Hypothalamus (tissue), 51 donors: ENCODE measurements at regions not wholly inside any gene's neighbourhood (a gene's known extent, or its start where the extent isn't known, plus 50 kb on each side); places are given as distances from the start of the nearest gene placed in this dataset.
A peak's percentile ranks its signal among the peaks of the same experiment; 100 is the strongest.
"Not testable (repeated sequence)": the region's sequence is repeated elsewhere in the genome, so short reads cannot be mapped to it uniquely, and the experiment has no call there.

ENCODE experiments used
- DNase-seq, 51 donors: peaks; one replicate each; lab custom pipeline; 2025; lab: John Stamatoyannopoulos, UW

- no peak for DNase-seq
Measured at GRCh38 chrX:35382966-35383365, 415.2 kb upstream of the MAGEB16 start.

DNA sequence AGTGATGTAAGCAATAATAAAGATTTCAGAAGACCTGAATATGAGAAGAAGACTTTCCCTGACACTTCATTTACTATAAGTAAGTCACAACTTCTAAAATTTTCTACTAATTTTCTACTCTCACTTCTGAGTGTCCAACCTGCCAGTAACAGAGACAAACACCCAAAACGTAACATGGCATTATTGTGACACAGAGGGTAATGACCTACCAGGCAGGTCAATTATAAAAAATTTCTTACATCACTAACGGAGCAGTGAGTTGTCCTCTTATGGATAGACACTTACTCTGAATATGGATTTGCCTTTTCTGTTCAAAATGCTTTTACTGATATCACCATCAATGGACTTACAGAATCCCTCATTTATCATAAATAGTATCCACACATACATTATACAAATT is 405.9 kb upstream of the MAGEB16 start:
- DNase-seq = no peak

- DNase-seq = no peak
Measured at GRCh38 chrX:35406386-35406785, 391.8 kb upstream of the MAGEB16 start.

- no peak for DNase-seq
Measured at GRCh38 chrX:35416782-35417181, 381.4 kb upstream of the MAGEB16 start.

GRCh38 chrX:35432056-35432455 is 366.1 kb upstream of the MAGEB16 start:
- no peak for DNase-seq

GRCh38 chrX:35439034-35439660 is 359.0 kb upstream of the MAGEB16 start:
- DNase-seq = no peak

DNA sequence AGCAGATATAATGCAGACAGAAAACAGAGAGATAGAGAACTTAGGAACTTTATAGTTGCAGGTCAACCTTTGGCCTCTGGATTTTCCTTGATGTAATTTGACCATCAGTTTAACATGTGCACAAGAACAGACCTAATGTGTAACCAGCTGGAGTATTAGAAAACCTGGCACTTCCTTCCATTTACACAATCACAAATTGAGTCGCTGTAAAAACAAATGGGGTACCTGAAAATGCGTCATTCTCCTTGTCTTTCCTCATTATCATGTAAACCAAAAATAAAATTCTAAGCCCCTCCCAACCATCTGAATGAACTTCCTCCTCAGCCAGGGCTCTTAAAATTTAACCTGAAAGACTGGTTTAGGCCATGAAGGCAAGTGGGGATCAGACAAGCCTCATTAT is 358.4 kb upstream of the MAGEB16 start:
- no peak for DNase-seq

DNA sequence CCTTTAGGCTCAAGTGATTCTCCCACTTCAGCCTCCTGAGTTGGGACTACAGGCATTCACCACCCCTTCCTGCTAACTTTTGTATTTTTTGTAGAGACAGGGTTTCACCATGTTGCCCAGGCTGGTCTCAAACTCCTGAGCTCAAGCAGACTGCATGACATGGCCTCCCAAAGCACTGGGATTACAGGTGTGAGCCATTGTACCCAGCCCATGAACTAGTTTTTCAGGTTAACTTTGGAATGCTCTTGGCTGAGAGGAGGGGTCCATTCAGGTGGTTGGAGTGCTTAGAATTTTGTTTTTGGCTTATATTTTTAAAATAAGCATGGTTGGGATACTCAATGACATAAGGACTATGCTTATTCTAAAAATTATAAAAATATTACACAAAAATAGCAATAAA is 355.7 kb upstream of the MAGEB16 start:
- no peak for DNase-seq

- peak in 5 of 51 donors; percentile 0 for DNase-seq
Measured at GRCh38 chrX:35443091-35443582, 355.0 kb upstream of the MAGEB16 start.

DNA sequence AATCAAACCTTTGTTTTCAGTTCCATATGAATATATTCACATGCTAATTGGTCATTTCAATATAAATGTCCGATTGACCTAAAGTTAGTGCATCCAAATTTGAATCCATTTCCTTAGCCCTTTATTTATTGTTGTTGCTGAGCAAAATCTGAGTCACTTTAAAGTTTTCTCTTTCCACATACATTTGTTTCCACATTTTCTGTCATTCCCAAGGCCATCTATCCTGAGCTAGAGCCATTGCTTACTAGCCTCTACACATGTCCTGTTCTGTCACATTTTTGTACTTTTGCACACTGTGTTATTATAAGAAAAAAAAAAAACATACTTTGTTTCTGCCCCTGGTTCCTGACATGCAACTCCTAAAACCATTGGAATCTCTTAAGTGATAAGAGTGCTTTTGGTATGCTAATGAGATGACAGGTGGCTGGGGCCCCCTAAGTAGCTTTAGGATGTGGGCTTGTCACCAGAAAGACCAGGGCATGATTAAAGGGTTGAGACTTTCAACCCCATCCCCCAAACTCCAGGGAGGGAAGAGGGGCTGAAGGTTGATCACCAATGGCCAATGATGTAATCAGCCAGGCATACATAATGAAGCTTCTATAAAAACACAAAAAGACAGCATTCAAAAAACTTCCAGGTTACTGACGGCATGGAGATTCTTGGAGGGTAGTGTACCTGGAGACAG is 353.3 kb upstream of the MAGEB16 start:
- DNase-seq = no peak

- DNase-seq = no peak
Measured at GRCh38 chrX:35445912-35446311, 352.2 kb upstream of the MAGEB16 start.

DNA sequence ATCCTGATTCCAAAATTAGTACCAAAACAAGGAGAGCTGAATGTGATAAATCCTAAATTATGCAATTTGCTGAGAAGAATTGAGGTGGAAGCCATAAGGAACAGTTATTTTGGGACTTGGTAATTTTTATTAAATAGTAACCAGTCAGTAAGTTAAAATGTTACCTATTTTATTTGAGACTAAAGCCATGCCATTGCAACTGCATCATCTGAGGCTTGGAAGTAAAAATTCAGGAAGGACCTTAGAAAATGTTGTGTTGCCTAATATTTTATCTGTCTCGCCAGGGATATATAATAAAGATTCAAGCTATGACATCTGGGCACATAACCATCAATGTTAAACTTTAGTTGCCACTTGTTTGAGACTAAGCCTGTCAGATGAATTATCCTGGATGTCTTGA is 341.3 kb upstream of the MAGEB16 start:
- no peak for DNase-seq

DNA sequence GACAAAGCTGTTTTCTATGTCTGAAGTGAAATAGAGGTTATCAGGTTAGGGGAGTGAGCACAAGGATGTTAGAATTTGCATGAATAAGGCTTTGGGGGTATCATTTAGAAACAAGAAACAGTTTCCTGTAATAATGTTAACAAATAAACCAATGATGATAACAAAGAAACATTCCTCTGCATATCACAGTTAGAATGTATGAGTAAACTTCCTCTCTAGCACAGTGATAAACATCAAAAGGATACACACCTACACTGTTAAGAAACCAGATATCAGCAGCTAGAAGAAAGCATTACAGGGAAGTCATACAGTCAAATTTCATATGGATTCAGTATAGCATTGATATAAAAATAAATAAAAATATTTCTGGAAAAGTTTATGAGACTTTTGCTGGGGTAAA is 340.0 kb upstream of the MAGEB16 start:
- DNase-seq = no peak

- no peak for DNase-seq
Measured at GRCh38 chrX:35461164-35461563, 337.0 kb upstream of the MAGEB16 start.

DNA sequence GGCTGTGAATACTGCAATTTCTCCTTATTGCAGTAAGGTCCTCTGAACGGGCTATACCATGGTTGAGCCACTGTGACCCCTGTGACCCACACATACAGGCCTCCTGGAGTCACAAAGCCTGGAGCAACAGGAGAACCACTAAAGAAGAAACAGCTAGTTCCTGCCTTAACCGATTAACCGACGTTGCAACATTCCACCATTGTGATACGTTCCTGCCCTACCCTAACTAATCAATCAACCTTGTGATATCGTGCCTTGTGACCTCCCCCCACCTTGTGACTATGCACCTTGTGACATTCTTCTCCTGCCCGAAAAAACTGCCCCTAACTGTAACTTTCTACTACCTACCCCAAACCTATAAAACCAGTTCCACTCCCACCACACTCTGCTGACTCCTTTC is 301.5 kb upstream of the MAGEB16 start:
- not testable (repeated sequence) for DNase-seq

DNA sequence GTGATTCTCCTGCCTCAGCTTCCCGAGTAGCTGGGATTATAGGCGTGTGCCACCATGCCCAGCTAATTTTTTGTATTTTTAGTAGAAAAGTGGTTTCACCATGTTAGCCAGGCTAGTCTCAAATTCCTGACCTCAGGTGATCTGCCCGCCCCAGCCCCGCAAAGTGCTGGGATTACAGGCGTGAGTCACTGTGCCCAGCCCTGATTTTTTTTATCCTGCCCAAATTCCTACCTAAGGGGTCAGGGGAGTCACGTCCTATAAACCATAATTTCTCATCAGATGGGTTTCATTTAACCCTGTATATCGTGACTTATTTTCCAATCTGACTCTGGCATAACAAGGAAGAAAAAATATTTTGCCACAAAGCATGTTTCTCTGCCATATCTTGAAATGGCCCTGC is 300.7 kb upstream of the MAGEB16 start:
- DNase-seq = not testable (repeated sequence)

GRCh38 chrX:35499071-35499862 is 298.9 kb upstream of the MAGEB16 start:
- DNase-seq = no peak

DNA sequence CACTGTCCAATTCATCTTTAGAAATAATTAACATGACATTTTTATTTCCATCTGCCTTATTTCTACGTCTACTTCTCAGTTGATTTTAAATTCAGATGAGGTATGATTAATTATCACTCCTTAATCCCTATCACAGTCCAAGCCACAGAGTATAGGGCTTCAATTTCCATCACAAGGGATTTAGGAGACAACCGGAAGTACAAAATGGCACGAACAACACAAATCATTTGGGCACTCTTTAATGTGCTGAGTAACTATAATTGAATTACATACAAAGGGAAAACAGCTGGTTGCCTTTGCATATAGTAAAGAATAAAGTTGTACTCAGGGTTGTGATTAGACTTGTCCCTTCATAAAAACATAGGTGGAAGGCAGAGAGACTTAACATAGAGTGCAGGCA is 290.4 kb upstream of the MAGEB16 start:
- DNase-seq = no peak

DNA sequence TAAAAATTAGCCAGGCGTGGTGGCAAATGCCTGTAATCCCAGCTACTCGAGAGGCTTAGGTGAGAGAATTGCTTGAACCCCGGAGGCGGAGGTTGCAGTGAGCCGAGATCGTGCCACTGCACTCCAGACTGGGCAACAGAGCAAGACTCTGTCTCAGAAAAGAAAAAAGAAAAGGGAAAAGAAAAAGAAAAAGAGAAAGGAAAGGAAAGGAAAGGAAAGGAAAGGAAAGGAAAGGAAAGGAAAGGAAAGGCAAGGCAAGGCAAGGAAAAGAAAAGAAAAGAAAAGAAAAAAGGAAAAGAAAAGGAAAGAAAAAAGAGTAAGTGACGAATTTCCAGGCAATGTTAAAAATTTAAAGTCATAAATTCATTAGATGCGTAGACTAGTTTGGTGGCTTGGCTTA is 250.1 kb upstream of the MAGEB16 start:
- not testable (repeated sequence) for DNase-seq

DNA sequence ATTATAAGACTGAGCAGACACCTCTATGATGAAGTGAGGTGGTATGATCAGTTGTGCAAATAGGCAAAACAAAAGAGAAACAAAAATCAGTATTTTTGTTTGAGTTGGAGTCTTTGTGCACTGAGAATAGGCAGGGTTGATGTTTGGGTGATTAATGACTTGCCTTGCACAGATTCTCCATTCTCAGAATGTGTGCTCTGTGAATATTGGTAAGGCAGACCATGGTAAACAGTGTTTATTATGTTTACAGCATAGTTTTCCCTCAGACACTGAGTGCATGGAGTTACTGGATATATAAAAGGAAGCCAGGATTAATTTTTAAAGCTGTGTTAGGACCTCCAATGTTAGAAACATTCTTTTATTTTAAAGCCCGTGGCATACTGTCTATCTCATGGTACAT is 240.2 kb upstream of the MAGEB16 start:
- no peak for DNase-seq

DNA sequence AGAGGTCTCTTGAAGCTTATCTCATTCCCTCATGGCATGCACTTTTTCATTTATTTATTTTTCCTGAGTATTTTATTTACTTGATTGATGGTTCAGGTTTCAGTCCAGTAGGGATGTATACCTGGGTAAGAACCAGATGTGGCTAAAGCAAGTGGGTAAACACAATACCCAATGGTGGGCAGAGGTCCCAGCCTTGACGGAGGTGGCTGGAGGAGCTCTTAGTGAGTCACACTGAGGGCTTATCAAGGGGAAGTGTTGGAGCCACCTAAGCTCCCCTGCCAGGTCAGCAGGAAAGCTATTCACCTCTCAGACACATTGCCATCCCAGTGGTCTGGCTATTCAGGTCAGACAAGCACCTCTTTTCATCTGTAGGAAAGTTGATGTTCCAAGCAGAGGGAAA is 236.2 kb upstream of the MAGEB16 start:
- no peak for DNase-seq

DNA sequence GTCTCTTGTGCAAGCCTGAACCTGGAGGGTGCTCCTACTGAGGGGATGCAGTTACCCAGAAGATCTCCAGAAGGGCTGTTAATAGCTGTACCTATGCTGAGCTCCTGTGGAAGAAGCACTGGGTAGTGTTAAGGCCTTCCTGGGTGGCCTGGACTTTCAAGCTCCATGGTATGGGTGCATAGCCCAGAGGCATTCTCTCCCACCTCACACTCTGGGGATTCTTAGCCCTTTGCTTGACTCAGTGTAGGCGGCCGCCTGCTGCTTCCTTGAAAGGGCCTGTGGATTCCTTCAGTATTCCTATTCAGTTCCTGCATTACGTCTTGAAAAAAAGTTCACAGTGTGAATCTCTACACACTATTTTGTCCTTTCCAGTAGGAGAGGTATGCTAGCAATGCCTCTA is 235.7 kb upstream of the MAGEB16 start:
- no peak for DNase-seq
